ENCODE measurements at regions not wholly inside any gene's neighbourhood (a gene's known extent, or its start where the extent isn't known, plus 50 kb on each side); places are given as distances from the start of the nearest gene placed in this dataset.
A peak's percentile ranks its signal among the peaks of the same experiment; 100 is the strongest.

- TF ChIP-seq KDM1A (IDR thresholded peaks at IDR 0.05; ENCODE audit: borderline replicate concordance, low read length): 0 out of 2 replicates have a peak, but pooled peaks have one; percentile 60
- TF ChIP-seq SRF (IDR thresholded peaks at IDR 0.05; ENCODE audit: low read depth, low read length): no peak
- TF ChIP-seq BRCA1 (IDR thresholded peaks at IDR 0.05; ENCODE audit: low read depth, low read length): no peak
- no peak for TF ChIP-seq RNF2 (IDR thresholded peaks at IDR 0.05; ENCODE audit: borderline replicate concordance, low read depth, low read length, missing control alignments, poor library complexity, severe bottlenecking)
- no peak for TF ChIP-seq SP1 (IDR thresholded peaks at IDR 0.05; ENCODE audit: low read depth, low read length)
- no peak for TF ChIP-seq ATF2 (IDR thresholded peaks at IDR 0.05; ENCODE audit: low read length)
- TF ChIP-seq JUND (IDR thresholded peaks at IDR 0.05; ENCODE audit: low read length): no peak
- Histone ChIP-seq H2BK12ac (ENCODE audit: low read depth, low read length) (no peak overlapping the region), H3K79me2 (ENCODE audit: control insufficient read depth in 1 of 2, insufficient read depth in 2 of 2, low read length in 2 of 2) (no peaks in the 10 kb centered on the region), H4K91ac (replicated peaks; ENCODE audit: insufficient read length, low read length) (no peak overlapping the region), H2BK5ac (ENCODE audit: low read depth, low read length) (no peak overlapping the region), H4K20me1 (replicated peaks in 1 of 2; ENCODE audit: control insufficient read depth in 1 of 2, insufficient read depth in 2 of 2, low read length in 2 of 2) (no peaks in the 10 kb centered on the region), H2BK120ac (replicated peaks; ENCODE audit: low read depth, low read length) (no peak overlapping the region), H2BK15ac (ENCODE audit: low read length) (no peak overlapping the region), H4K8ac (ENCODE audit: extremely low read depth, insufficient read depth, low read length) (no peak overlapping the region), H2AFZ (ENCODE audit: low read length) (no peak overlapping the region), H3K4ac (replicated peaks; ENCODE audit: insufficient read length, low read depth, low read length) (no peak overlapping the region), H3K56ac (replicated peaks; ENCODE audit: insufficient read length, low read depth, low read length) (no peak overlapping the region), H3K4me1 (replicated peaks in 1 of 4; ENCODE audit: control insufficient read depth in 3 of 4, insufficient read depth in 4 of 4, low read length in 3 of 4) (no peaks in the 10 kb centered on the region), H2AK5ac (ENCODE audit: low read depth, low read length) (no peak overlapping the region), H3K9ac (replicated peaks in 1 of 4; ENCODE audit: extremely low read depth in 1 of 4, low read depth in 3 of 4, low read length in 3 of 4) (no peak overlapping the region), H3K23ac (ENCODE audit: insufficient read length) (no peak overlapping the region), H3K4me3 (ENCODE audit: extremely low read depth in 1 of 4, insufficient read depth in 2 of 4, low read depth in 3 of 4, low read length in 4 of 4) (no peak overlapping the region), H3K27ac (ENCODE audit: low read depth, low read length) (no peak overlapping the region), H3K27me3 (replicated peaks in 1 of 4; ENCODE audit: control insufficient read depth in 3 of 4, extremely low read depth in 1 of 4, insufficient read depth in 3 of 4, low read length in 3 of 4) (no peaks in the 10 kb centered on the region), H3K14ac (ENCODE audit: insufficient read length) (no peak overlapping the region), H3K36me3 (ENCODE audit: control insufficient read depth in 2 of 4, insufficient read depth in 4 of 4, low read length in 3 of 4) (no peaks in the 10 kb centered on the region), H3K23me2 (ENCODE audit: low read depth, low read length) (no peaks in the 10 kb centered on the region), H3K4me2 (ENCODE audit: insufficient read depth in 1 of 2, low read depth in 2 of 2, low read length in 2 of 2) (no peak overlapping the region), H3K18ac (ENCODE audit: extremely low read depth, low read length) (no peak overlapping the region), H3K9me3 (ENCODE audit: insufficient read depth in 2 of 2, low read depth in 1 of 2, low read length in 1 of 2) (no peaks in the 10 kb centered on the region), H4K5ac (ENCODE audit: insufficient read length, low read depth, low read length) (no peak overlapping the region), H3K79me1 (ENCODE audit: low read depth, low read length) (no peaks in the 10 kb centered on the region), H2BK20ac (ENCODE audit: low read length) (no peak overlapping the region)
- FAIRE-seq (peak; percentile 7), DNase-seq (ENCODE audit: low read depth in 1 of 2, low spot score in 2 of 2) (no peak)
- 91% methylated on average over 2 of the region's 2 CpGs; no CpG with 5 or more reads in 1 of the 2 experiments for WGBS, 2 experiments (ENCODE audit: extremely low coverage in 1 of 2, insufficient coverage in 1 of 2, insufficient read length in 1 of 2, insufficient replicate concordance in 2 of 2, low coverage in 1 of 2, low lambda C conversion rate in 2 of 2, missing lambda C conversion rate in 1 of 2)
- POLR2A ChIA-PET (ENCODE audit: partially characterized antibody): interaction anchor here (0.9 to 1.3 kb wide), 3 partner anchors 164 to 188 kb away, joined by 3 read pairs; no protein-coding TSS in a partner anchor
- CTCF ChIA-PET (ENCODE audit: partially characterized antibody): interaction anchor here (0.8 to 5.0 kb wide), 11 partner anchors 11 to 267 kb away, joined by 3 to 114 read pairs (median 15); partner anchors contain the start of gene TRIM45
Measured at GRCh38 chr1:117286562-117286961, 75.8 kb upstream of the VTCN1 start.
